ENCODE measurements at regions not wholly inside any gene's neighbourhood (a gene's known extent, or its start where the extent isn't known, plus 50 kb on each side); places are given as distances from the start of the nearest gene placed in this dataset.

GRCh38 chr13:73599232-73600128, 534.7 kb downstream of the KLF12 start:
- no peak for DNase-seq

- no peak for DNase-seq
Measured at GRCh38 chr13:73598020-73598712, 536.0 kb downstream of the KLF12 start.

GRCh38 chr13:73596382-73596781, 537.6 kb downstream of the KLF5 start:
- no peak for DNase-seq

- no peak for DNase-seq
Measured at GRCh38 chr13:73593199-73593765, 534.5 kb downstream of the KLF5 start.

- DNase-seq = no peak
Measured at GRCh38 chr13:73591861-73592260, 533.1 kb downstream of the KLF5 start.

GRCh38 chr13:73590795-73591194, 532.0 kb downstream of the KLF5 start:
- DNase-seq = no peak

GRCh38 chr13:73585236-73585635, 526.4 kb downstream of the KLF5 start:
- no peak for DNase-seq

GRCh38 chr13:73583331-73583730, 524.5 kb downstream of the KLF5 start:
- no peak for DNase-seq

- no peak for DNase-seq
Measured at GRCh38 chr13:73580513-73581267, 521.9 kb downstream of the KLF5 start.

GRCh38 chr13:73579574-73580274, 520.9 kb downstream of the KLF5 start:
- no peak for DNase-seq

GRCh38 chr13:73578251-73578875, 519.6 kb downstream of the KLF5 start:
- DNase-seq = no peak

GRCh38 chr13:73576291-73576690, 517.5 kb downstream of the KLF5 start:
- no peak for DNase-seq

- DNase-seq = no peak
Measured at GRCh38 chr13:73572824-73573223, 514.0 kb downstream of the KLF5 start.

- no peak for DNase-seq
Measured at GRCh38 chr13:73571376-73571775, 512.6 kb downstream of the KLF5 start.

GRCh38 chr13:73556902-73557301, 498.1 kb downstream of the KLF5 start:
- no peak for DNase-seq

- DNase-seq = no peak
Measured at GRCh38 chr13:73556128-73556527, 497.3 kb downstream of the KLF5 start.

GRCh38 chr13:73551736-73552135, 492.9 kb downstream of the KLF5 start:
- no peak for DNase-seq

GRCh38 chr13:73549717-73550116, 490.9 kb downstream of the KLF5 start:
- DNase-seq = no peak

- no peak for DNase-seq
Measured at GRCh38 chr13:73548449-73548848, 489.6 kb downstream of the KLF5 start.

- DNase-seq = no peak
Measured at GRCh38 chr13:73547239-73547638, 488.4 kb downstream of the KLF5 start.

GRCh38 chr13:73544175-73544574, 485.4 kb downstream of the KLF5 start:
- DNase-seq = no peak

GRCh38 chr13:73542446-73542845, 483.6 kb downstream of the KLF5 start:
- DNase-seq = no peak
